HG03196 (cell line): ENCODE measurements at regions not wholly inside any gene's neighbourhood (a gene's known extent, or its start where the extent isn't known, plus 50 kb on each side); places are given as distances from the start of the nearest gene placed in this dataset.
"Not testable (repeated sequence)": the region's sequence is repeated elsewhere in the genome, so short reads cannot be mapped to it uniquely, and the experiment has no call there.

Source experiments
- ATAC-seq: cut with Tn5 transposase; IDR thresholded peaks from one replicate; pipeline ENCODE4 v1.9.1; 2021; ENCODE audit not compliant: unreplicated experiment

DNA sequence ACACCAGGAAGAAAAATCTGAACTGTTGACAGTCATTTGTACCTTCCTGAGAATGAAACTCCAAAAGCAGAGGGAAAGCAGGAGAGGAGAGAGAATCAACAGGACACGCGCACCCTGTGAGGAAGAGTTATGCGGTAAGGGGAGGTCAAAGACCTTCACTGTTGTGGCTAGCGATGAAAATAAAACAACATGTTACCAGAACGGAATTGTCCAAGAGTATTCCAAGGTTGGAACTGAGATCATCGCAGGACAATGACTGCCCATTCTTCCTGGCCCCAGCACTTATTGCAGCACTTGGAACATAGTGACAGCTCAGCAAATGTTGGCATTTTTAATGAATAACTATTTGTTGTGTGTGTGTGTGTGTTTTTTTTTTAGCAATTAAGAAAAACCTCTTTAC is 176.0 kb upstream of the TSC22D1 start:
- no peak for ATAC-seq

DNA sequence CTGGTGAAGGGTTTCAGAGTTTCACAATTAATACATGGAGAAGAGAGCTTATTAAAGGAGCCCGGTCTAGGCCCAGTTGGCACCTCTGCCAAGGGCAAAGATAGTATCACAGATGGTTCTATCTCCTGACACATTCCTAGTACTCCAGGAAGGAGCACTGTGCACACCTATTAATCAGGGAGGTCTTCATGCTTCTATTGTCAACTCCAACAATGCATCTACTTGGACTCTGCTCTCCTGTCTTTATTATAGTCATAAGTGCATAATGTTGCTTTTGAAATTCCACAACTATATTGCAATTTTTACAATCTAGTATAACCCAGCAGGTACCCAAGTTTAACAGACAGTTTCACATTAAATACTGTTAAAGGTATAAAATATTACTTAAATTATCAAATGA is 174.5 kb upstream of the TSC22D1 start:
- ATAC-seq: no peak

DNA sequence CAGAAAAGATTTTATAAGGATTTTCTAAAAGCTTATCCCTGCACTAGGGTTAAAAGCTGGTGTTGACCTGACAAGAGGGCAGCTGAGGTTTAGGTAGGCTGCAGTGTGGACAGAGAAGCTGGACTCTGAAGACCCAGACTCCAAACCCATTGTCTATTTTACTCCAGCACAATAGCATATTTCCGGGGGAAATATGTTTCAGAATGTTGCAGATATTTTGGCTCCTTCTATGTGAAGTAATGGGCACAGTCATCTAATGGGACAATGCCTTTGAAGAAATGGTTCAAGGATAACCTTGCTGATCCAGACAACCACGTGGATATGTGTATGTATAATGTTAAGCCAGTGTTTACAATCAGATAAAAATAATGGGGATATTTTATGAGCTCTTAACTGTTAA is 173.8 kb upstream of the TSC22D1 start:
- no peak for ATAC-seq

DNA sequence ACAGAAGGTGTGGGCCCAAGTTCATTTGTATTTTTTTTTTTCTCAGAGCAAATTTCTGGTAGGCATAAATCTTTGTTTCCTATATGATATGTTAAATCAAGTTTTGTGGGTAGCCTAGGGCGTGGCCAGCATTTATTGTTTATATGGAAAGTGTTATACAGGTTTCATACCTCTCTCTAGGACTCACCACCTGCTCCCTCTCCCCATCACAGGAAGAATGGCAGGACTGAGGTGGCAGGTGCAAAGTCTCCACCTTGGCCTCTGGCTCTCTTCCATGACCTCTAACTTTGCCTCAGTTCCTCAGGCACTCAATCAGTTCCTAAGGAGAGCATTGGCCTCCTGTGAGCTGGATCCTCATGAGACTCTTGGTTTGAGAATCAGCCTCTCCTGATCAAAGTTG is 172.3 kb upstream of the TSC22D1 start:
- no peak for ATAC-seq

DNA sequence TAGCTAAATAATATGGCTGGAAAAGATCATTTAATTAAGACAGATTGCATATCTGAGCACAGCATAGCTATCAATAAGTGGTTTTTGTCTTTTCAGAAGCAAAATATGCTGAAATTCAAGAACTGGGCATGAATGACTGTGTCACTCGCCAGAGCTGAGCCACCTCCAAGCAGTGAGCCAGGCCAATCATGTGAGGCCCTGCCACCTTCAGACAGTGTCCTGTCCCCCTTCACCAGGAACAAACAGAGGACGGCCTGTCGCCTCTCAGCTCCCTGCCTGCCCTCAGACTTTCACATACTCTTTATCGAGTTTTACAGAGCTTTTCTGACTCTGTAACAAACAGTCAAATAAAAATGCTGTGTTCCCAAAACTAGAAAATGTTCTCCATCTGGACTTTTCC is 171.0 kb upstream of the TSC22D1 start:
- ATAC-seq: no peak

DNA sequence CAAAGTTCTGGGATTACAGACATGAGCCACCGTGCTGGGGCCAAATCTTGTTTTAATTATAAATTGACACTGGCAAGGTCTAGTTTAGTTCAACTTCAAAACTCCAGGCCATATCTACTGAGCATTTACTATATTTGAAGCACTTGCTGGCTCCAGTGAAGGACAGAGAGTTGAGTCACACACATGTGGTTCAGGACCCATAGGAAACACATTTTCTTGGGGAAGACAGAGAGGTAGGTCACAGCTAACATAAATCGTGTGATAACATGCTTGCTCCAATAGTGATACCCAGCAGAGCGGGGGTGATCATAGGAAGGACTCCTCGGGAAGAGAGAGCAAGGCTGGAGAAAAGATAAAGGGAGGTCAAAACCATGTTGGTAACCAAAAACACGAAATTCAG is 170.6 kb upstream of the TSC22D1 start:
- no peak for ATAC-seq

DNA sequence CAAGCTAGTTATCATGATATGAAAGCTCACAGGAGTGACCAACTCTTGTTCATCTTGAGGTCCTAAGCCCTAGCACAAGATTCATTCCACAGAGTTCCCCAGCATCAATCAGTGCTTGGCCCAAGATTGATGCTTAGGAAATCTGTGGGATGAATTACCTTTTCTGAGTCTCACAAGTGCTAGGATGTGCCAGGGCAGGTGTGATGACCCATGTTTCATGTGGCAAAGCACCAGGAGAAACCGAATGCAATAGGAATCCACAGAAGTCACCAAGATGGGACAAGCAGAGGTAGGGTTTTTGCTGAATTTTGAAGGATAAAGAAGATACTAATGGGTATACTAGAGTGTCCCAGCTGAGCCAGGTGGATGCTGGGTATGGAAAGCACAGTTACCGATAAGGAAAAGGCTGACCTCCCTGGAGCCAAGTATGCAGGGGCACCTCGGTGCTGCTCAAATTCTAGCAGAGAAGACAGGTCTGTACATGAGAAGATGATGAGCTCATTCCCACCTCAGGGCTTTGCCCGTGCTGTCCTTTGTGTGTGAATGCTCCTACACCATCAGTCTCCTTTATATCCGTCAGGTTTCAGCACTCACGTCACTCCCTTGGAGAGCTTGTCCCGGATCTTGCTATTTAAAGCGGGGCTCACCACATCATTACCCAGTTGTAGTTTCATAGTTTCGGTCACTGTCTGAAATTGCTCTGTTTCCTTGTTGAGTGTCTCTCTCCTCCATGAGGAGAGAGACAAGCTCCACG is 168.9 kb upstream of the TSC22D1 start:
- ATAC-seq: no peak

DNA sequence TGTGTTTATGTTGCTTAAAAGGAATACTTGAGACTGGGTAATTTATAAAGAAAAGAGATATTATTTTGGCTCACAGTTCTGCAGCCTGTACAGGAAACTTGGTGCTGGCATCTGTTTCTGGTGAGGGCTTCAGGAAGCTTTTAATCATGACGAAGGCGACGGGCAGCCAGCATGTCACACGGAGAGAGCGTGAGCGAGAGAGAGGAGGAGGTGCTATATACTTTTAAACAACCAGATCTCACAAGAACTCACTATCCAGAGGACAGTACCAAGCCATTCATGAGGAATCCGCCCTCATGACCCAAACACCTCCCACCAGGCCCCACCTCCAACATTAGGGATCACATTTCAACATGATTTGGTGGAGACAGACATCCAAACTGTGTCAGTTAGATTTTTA is 163.4 kb upstream of the TSC22D1 start:
- ATAC-seq: no peak

DNA sequence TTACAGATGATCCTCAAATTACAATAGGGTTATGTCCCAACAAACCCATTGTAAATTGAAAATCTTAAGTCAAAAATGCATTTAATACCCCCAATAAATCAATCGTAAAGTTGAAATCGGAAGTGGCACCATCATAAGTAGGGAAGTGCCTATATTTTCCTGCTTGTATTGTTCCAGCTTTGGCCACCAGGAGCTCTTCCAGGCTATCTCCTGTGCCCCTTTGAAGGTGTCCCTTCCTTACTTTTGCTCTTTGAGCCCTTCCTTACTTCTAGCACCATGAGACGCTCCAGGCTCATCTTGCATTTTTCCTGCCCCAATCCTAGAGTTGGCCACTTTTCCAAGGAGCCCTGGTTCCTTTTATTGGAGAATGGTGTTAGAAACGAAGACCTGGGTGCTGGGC is 163.0 kb upstream of the TSC22D1 start:
- ATAC-seq: no peak

DNA sequence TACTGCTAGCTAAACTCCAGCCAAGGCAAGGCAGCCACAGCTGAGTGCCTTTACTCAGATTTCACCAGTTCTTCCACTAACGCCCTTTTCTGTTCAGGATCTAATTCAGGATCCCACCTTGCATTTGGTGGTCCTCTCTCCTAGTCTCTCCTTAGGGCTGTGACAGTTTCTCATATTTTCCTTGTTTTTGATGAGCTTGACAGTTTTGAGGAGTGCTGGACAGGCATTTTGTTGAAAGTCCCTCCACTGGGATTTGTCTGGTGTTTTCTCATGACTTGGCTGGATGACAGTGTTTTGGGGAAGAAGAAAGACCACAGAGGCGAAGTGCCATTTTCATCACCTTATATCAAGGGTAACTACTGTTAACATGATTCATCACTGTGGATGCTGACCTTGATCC is 162.3 kb upstream of the TSC22D1 start:
- no peak for ATAC-seq

DNA sequence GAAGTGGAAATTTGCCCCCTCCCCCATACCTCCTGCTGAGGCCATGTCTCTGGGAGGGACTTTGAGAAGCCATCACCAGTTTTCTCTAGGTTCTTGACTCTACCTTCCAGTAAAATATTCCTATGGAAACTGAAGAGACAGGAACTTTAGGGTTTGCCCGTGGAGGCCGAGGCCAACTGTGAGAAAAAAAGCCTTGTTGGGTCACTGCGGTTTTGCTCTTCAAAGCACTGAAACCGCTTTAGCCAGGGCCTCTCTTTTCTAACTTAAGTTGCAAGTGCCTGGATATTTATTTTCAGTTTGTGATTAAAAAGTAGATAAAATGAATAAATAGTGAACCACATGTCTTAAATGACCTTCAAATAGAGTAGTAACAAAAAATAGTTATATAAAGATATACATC is 159.7 kb upstream of the TSC22D1 start:
- ATAC-seq: no peak

DNA sequence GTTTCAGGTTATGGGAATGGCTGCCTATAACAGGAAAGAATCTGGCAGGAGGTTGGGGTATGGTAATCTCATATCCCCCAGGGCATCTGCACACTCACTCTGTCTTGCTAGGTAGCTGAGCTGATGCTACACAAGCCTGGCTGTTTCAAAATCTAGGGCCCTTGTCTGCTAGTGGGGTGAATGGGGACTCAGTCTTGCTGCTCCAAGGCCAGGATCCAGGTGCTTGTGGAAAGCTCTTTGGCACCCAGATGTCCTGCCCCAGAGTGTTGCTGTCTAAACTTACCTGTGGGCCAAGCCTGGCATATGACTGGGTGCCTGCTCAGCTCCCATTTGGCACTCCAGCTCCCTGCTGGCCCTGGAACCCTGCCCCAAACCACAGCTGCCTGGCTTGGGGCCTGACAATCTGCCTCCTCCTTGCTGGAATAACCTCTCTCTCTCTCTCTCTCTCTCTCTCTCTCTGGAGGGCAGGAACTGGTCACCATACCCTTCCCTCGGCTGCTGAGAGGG is 158.1 kb upstream of the TSC22D1 start:
- ATAC-seq: no peak

DNA sequence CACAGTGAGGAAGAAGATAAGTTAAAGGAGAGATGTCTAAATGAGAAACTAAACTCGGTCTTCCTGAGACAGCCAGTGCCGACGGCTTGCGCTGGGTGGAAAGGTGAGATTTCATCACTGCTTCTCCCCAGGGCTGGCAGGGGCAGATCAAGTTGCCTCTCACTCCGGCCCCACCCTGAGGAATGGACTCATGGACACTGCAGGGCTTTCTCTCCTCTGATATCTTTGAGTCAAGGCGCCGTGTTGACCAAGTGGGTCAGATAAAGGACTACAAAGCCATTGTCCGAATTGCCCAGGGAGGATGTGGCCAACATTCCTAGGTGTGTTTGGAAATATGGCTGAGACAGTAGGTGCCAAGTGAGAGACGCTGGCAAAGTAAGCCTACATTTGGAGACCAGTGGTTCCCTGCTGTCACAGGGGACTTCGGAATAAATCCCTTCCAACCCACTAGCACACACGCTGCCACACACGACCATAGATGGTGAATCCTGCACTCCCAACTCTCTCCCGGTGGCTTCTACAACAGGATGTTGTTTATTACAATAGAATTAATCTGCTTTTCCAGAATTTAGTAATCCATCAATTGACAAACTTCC is 156.5 kb upstream of the TSC22D1 start:
- no peak for ATAC-seq

DNA sequence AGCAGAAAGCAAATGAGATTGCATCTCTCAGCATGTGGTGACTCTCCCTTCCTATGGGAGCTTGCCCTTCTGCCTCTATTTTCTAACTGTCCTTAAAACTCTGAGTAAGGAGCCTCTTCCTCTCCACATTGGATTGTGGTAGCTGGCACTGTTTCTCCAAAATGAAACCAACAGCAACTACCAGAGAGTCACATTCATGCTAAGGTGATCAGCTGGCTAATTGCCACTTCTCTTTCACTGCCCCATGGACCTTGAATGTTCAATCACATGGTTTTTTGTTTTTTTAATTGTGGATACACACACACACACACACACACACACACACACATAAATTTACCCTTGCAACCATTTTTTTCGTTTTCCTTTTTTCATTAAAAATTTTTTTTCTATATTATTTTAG is 154.7 kb upstream of the TSC22D1 start:
- no peak for ATAC-seq

DNA sequence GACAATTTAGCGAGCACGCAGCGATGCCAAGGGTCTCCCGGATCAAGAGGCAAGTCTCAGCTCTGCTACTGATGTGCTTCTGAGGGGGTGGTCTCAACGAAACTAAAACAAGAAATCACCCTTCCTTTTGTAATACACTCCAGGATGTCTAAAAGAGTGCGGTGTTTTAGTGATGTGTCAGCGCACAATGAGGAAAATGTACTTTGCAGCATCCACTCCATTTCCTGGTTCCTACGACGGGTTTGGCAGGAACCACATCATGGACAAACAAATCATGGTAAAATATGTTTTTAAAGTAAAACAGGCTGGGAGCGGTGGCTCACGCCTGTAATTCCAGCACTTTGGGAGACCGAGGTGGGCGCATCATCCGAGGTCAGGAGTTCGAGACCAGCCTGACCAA is 154.0 kb upstream of the TSC22D1 start:
- ATAC-seq: no peak

DNA sequence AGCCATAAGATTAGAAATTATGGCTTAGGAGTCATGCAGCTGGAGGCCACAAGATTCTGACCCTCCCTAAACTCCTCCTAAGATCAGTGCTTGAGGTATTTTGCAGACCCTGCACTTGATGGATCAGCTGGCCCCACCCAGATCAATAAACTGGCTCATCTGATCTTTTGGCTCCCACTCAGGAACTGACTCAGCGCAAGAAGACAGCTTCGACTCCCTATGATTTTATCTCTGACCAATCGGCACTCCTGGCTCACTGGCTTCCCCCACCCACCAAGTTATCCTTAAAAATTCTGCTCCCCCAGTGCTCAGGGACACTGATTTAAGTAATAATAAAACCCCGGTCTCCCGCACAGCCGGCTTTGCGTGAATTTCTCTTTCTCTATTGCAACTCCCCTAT is 151.5 kb upstream of the TSC22D1 start:
- ATAC-seq: not testable (repeated sequence)

DNA sequence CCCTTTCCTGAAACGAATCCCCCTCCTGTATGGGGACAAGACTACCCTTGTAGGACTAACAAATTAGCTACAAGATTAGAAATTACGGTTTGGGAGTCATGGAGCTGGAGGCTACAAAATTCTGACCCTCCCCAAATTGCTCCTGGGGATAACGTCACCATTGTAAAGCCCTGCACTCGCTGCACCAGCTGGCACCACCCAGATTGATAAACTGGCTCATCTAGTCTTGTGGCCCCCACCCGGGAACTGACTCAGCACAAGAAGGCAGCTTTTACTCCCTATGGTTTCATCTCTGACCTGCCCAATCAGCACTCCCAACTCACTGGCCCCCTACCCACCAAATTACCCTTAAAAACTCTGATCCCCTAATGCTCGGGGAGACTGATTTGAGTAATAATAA is 150.6 kb upstream of the TSC22D1 start:
- ATAC-seq: no peak

DNA sequence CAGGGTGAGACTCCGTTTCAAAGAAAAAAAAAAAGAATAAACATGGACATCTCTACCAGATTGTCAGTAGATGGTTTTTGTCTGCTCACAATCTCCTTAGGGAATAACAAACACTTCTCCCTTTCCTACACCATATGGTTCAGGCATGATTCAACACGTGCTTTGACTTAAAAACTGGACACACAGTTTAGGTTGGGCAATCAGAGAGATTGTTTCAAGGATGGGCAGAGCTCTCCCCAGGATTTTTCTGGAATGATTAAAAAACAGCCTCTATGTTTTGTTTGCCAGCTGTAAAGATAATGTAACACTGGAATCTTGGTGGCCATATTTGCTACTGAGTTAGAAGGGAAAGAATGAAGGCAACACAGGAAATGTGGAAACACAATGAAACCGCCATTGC is 150.1 kb upstream of the TSC22D1 start:
- no peak for ATAC-seq

DNA sequence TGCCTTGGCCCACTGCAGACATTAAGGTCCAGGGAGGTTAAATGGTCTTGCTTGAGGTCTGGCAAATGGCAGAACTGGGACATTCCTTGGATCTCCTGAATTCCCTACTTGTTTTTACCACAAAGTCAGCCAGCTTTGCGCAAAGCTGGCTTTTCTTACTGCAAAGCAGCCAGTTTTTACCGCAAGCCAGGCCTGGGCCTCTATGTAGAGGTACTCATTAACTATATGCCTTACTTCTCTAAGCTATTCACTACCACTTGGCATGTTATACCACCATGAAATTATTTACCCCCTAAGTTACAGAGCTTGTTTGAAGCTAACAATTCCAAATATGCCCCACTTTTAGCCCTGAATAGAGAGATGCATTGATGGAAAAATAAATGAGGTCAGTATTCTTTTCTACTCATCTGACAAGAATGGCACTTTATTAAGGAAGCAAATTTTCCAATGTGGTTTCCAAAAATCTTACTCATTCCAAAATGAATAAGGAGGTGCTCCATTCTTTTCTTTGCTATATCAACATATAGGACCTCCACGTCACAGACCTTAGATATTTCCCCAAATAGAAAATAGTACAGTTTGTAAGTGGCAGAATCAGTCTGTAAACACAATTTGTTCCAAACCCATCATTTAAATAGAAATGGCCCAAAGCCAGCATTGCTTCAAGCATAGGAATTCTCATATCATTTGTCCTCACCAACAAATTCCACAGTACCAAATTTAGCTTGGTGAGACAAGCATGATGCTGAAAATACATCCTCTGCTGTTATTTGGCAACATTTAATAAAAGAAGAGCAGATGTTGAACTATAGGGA is 143.9 kb upstream of the TSC22D1 start:
- ATAC-seq: no peak

DNA sequence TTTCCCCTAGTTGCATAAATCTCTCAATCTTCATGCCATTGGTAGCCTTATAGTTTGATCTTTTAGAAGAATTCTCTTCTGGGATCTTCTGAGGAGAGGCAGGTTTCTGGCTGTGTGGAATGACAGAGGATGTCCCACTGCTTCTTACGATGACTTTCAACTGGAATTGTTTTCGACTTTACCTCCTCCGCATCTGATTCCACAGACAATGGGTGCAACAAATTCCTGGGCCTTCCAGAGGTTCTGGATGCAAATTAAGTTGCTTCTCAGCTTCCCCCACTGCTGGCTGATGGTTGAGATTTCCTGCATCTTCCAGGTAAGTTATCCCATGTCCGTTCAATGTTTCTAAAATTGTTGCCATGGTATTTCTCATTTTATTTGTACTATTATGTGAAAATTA is 142.3 kb upstream of the TSC22D1 start:
- ATAC-seq: no peak

DNA sequence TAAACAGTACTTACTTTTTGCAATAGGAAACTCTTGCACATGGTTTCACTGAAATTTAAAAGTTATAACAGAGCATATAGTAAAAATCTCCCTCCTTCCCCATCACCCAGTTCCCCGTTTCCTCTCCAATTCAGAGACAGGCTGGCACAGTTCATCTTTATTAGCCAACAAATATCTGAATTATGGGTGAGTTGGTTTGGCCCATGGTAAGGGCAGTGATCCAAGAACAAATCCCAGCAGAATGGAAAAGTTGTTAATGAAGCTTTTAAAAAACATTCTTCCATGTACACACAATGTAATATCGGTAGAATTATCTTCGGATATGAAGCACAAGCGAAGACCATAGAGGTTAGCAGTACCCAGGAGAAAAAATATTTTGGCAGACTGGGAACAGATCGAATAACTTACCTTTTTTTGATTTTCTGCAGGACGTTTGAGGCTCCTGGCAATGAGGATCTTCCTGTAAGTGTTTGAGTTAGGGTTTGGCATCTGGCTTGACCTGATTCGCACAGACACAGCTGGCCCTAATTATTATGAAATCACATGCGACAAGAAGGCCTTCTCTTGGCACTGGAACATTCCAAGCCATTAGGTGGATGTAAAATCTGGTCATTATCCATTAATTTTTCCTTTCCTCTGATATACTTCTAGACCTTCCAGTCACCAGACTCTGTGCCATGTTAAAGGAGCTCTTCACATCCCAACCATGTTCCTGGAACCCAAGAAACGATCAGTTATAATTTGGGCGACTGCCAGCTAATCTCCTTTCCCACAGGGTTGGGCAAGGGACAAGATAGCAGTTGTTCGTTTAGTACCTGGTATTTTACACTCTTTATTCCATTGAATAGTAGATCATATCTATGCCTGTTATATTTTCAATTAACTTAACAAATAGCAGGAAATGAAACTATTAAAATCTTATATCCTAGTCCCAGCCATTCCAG is 139.4 kb upstream of the TSC22D1 start:
- no peak for ATAC-seq
